Endometrium (tissue), 2 donors: ENCODE measurements at regions not wholly inside any gene's neighbourhood (a gene's known extent, or its start where the extent isn't known, plus 50 kb on each side); places are given as distances from the start of the nearest gene placed in this dataset.
"Not testable (repeated sequence)": the region's sequence is repeated elsewhere in the genome, so short reads cannot be mapped to it uniquely, and the experiment has no call there.

Experiments used
- FAIRE-seq: peaks from 2 replicates; lab custom pipeline; 2012; peaks lifted over from hg19 to GRCh38; lab: Jason Lieb, UNC
- donor health status: control.
- donor health status: control.

DNA sequence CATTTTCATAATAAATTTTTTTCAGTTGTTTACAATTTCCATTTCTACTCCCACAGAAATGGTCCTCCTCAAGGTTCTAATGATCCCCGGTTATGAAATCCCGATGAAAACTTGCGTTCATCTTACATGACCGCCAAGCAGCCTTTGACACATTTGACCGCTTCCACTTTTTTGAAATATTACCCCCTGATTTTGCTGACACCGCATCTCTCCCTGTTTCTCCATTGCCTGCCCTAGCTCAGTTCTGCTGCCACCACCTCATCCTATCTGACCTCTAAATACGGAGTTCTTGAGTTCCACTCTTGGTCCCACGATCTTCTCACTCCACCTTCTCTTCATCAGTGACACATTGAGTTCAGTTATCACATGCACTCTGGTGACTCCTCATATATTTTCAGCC, 74.1 kb downstream of the SLC35B3 start:
- no peak for FAIRE-seq

- FAIRE-seq: no peak
Measured at GRCh38 chr6:8352966-8353340, 82.4 kb downstream of the SLC35B3 start.

DNA sequence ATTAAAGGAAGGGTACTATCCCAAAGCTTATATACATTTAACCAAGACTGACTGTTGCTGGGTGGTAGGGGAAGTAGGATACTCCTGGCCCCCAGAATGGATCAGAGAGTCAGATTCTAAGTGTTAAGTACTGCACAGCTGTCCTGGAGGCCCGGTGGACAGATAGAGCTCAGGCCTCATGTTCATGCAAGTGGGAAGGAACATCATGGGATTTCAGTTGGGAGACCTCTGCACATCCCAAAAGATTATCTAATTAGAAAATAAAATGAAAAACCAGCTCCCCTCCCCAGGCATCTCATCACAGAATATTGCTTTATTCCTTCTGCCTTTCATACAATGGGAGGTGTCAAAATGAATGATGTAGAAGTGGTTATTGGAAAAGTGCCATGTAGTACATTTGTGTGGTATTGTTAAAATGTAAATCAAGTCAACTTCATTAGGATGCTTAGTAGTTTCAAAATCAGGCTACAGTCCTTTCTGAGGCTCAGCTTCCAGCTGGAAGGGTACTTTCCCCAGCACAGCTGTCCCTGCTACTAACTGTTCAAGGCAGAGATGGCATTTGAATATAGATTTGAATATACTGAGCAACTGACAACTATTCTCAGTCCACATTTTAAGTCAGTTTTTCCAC, 82.9 kb downstream of the SLC35B3 start:
- no peak for FAIRE-seq

DNA sequence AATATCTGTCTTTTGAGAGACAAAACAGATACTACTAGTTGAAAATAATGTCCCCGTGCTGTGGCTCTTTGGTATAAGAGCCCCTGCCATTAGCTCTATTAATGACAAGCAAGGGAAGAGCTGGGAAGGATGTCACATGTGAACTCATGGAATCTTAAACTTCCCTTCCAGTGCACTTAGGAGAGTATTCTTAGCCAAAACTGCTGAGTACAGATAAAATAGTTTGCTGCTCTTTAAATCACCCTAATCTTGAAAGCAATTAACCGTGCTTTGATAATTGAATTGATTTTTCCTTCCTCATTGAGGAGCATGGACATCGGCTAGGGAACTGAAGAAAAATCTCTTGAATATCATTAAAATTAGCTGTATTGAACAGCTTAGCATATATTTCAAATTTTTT, 91.7 kb downstream of the SLC35B3 start:
- FAIRE-seq: no peak

GRCh38 chr6:8342241-8342819, 93.0 kb downstream of the SLC35B3 start:
- FAIRE-seq: no peak

GRCh38 chr6:8337147-8337546, 98.2 kb downstream of the SLC35B3 start:
- FAIRE-seq: no peak

GRCh38 chr6:8336406-8337057, 98.8 kb downstream of the SLC35B3 start:
- no peak for FAIRE-seq

DNA sequence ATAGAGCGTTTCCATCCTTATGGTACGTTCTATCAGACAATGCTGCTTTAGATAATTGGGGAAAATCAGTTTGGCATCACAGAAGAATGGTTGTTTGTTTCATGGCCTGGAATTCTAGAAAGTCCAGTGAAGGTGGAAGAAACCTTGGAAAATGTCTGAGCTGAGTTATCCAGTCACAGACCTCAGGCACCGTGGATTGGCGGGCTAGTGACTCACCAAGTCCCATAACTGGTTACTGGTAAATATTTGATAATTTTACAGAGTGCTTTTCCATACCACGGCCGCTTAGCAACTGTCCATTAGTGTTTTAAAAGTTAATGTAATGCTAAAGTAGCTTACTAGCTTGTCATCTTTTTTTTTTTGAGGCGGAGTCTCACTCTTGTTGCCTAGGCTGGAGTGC, 99.4 kb downstream of the SLC35B3 start:
- no peak for FAIRE-seq

- no peak for FAIRE-seq
Measured at GRCh38 chr6:8335381-8335780, 100.0 kb downstream of the SLC35B3 start.

DNA sequence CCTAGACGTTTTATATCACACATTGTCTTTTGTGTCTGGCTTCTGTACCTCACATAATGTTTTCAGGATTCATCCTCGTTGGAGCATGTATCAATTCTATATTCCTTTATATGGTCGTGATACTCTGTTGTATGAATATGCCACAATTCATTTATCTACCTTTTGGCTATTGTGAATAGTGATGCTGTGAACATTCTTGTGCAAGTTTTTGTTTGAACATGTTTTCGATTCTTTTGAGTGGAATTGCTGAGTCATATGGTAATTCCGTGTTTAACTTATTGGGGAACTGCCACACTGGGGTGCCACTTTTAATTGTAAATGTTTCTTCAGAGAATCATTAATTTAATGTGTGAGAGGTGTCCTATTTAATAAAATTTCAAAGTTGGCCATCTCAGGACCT, 101.2 kb downstream of the SLC35B3 start:
- no peak for FAIRE-seq

DNA sequence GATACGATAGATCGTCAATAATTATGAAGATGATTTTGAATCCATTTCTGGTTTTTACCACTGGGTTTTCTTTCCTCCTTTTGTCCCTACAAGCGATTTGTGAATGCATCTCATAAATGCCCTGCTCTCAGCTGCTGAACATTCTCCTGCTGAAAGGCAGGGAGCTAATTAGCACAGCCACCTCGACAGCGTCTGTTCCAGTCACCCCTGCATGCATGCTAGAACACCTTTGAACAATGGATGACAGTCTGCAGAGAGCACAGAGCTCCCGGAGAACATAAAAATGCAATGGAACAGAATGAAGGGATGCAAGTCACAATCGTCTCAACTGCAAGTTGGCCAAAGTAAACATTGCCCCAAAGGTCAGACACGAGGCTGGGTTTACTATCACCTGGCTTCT, 105.8 kb downstream of the SLC35B3 start:
- FAIRE-seq: no peak

- no peak for FAIRE-seq
Measured at GRCh38 chr6:8325743-8326142, 109.6 kb downstream of the SLC35B3 start.

DNA sequence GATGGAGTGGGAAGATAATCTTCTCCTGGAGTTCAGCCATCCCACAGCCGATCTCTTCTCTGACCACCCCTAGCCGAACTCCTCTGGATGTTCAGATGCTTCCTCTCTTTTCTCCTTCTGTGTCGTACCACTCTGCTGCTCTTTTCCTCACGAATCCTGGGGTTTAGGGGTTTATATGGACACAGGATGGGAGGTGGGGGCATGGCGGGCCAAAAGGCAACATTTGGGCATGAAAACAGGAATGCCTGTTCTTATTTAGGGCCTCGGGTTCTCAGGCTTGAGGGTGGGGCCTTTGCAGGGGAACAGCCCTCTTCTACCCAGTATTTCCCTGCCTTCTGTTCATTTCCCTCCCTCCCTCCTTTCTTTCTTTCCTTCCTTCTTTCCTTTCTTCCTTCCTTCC, 112.7 kb downstream of the SLC35B3 start:
- FAIRE-seq: no peak

DNA sequence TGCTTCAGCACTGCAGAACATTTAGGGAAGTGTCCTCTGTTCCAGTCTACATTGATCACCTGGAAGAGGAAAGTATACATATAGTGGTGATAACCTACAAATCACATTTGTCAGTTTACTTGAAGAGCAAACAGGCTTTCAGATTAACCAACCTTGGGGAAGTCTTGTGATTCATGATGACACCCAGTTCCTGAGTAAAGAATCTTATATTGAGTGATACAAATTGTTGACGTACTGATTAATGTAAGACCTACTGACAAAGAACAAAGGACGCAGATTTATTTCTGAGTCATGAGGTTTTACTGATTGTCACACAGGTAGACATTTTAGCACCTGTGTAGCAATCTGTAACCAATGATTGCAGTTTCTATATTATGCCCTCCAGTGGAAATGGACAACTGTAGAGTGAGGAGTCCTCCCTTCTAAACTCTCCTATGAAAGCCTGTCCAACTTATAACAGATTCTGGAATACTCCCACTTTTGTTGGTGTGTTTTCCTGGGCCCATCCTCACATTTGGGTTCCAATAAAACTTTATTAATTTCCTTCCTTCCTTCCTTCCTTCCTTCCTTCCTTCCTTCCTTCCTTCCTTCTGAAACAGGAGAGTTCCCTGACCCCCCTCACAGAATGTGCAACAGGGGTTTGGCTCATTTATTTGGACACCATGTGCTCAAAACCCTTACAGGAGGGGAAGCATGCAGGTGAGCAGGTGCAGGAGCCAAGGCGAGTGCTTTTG, 113.5 kb downstream of the SLC35B3 start:
- no peak for FAIRE-seq

DNA sequence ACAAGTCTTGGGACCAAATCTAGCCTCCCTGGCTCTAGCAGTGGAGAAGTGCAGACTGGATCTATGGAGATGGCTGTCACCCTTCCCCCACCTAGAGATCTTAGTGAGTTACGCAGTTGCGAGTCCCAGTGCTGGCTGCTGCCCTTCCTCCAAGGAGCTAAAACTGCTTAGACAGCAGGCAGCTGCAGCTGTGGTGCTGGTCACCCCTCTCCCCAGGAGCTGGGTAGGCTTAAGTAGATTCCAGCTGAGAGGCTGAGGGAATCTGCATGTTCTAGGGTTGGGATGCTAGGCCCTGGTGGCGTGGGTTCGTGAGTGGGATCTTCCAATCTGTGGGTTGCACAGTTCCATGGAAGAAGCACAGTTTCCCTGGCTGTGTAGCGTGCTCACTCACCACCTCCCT, 120.2 kb downstream of the SLC35B3 start:
- no peak for FAIRE-seq

DNA sequence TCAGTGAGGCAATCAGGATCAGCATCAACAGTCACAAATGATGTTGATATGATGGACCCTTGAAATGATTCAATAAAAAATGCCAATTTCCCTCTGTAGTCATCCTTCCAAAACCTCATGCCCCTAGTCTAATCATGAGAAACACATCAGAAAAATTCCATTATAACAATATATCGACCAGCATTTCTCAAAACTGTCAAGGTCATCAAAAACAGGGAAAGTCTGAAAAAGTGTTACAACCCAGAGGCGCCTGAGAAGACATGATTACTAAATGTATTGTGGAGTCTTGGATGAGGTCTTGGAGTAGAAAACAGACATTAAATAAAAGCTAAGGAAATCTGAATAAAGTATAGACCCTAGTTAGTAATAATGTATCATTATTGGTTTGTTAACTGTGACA, 133.8 kb downstream of the SLC35B3 start:
- no peak for FAIRE-seq

GRCh38 chr6:8299034-8299433, 136.3 kb downstream of the SLC35B3 start:
- FAIRE-seq: no peak

GRCh38 chr6:8282946-8283345, 152.4 kb downstream of the SLC35B3 start:
- not testable (repeated sequence) for FAIRE-seq

- no peak for FAIRE-seq
Measured at GRCh38 chr6:8282380-8282779, 153.0 kb downstream of the SLC35B3 start.

GRCh38 chr6:8279041-8279805, 156.1 kb downstream of the SLC35B3 start:
- FAIRE-seq: no peak

DNA sequence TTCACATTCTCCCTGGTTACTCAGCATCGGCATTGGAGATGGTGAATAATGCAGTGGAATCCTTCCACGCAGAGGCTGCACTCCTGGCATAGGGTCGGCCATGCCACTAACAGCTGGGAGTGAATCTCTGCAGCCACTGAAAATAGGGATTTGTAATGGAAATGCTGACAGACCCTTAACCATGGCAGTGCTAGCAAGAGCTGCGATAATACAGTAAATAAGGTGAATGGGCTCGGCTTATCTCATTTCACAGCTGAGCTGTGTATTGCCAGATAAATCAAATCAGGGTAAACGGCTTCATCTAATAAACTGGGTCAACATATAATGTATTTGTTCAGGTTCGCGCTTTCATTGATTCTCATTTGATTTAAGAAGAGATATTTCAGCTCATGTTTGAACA, 156.8 kb downstream of the SLC35B3 start:
- no peak for FAIRE-seq

DNA sequence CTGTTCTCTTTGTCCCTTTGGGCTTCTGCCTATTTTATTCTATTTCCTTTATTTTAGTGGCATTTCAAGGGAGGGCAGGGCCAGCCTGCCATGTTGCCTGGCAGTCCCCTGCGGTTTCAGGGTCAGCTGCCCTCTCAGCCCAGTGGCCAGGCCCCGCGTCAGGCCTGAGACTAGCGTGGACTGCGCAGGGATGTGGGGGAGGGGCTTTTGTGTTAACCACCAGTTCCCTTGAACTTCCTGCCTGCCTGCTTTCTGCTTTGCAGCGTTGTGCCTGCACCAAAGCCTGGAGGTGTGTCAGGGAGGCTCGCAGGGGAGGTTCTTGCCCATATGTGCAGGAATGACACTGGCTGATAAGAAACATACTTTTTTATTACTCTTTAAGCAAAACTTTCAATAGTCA, 157.6 kb downstream of the SLC35B3 start:
- FAIRE-seq: no peak

- no peak for FAIRE-seq
Measured at GRCh38 chr6:8276148-8276547, 159.2 kb downstream of the SLC35B3 start.
